HS-5 (cell line): ENCODE measurements at regions not wholly inside any gene's neighbourhood (a gene's known extent, or its start where the extent isn't known, plus 50 kb on each side); places are given as distances from the start of the nearest gene placed in this dataset.
A peak's percentile ranks its signal among the peaks of the same experiment; 100 is the strongest.
"Not testable (repeated sequence)": the region's sequence is repeated elsewhere in the genome, so short reads cannot be mapped to it uniquely, and the experiment has no call there.

Source experiments
- DNase-seq: peaks from one replicate; pipeline ENCODE4 v3.0.0-alpha.2; 2012; ENCODE audit warnings: low read depth

DNA sequence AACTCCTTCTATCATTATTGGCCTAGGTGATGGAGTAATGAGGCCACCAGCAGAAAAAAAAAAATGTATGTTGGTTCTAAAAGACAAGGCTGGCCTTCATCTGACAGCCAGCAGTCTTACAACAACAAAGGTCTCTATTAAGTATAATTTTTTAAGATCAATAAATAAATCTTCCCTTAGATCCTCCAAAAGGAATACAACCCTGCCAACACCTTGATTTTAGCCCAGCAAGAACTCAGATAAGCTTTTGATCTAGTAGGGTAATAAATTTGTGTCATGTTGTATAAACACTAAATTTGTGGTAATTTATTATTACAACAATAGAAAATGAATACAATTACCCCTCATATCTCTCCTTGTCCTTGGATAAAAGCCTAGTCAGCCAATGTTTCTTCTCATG is 633.2 kb upstream of the FAM174A start:
- no peak for DNase-seq

- DNase-seq, result peak; percentile 56
These were observed 634.8 kb upstream of the FAM174A start for GRCh38 chr5:99900302-99900852.

DNA sequence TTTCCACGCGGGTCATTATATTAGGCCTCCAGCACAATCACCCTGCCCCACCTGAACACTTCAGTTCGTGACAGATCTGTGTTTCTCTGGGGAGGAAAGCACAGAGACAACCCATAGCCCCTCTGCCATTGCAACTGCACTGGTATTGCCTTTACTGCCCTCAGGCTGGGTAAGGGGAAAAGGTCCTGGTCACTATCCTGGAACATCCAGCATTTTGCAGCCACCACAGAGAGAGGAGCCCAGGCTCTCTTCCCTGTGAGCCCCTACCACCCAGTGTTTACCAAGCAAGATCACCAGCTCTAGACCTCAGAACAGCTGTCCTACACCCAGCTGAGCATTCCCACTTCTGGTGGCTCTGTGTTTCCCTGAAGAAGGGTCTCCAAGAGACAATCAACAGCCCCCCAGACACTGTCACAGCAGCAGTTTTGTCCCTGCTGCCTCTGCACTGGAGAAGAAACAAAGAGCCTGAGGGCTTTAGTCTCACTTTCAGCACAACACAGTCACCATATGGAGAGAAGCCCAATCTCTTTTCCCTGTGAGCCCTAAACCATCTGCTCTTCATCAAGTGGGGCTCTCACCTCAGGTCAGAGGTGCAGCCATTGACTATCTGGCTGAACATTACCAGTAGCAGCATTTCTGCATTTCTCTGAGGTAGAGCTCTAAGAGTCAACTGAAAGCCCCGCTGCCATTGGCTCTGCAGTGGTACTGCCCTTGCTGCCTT is 655.2 kb upstream of the FAM174A start:
- no peak for DNase-seq

DNA sequence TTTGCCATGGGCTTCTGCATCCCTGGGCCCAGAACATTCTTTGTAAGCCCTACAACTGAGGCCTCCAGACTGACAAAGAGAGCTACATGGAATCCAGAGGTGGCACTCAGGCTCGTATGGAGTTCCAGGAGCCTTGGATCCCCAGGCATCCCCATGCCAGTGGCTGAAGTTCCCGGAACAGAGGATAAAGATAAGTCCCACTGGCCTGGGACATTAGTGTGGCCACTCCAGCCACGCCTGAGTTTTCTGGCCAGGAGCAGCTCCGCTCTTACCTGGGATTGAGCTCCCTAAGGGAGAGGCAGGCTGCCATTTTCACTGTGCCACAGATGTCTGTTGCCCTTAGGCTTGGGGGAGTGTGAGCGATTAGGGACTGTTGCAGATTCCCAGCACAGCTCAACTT is 656.3 kb upstream of the FAM174A start:
- no peak for DNase-seq

- no peak for DNase-seq
These were observed 668.4 kb upstream of the FAM174A start for GRCh38 chr5:99866740-99867139.

GRCh38 chr5:99865159-99865558 is 670.0 kb upstream of the FAM174A start:
- no peak for DNase-seq

DNA sequence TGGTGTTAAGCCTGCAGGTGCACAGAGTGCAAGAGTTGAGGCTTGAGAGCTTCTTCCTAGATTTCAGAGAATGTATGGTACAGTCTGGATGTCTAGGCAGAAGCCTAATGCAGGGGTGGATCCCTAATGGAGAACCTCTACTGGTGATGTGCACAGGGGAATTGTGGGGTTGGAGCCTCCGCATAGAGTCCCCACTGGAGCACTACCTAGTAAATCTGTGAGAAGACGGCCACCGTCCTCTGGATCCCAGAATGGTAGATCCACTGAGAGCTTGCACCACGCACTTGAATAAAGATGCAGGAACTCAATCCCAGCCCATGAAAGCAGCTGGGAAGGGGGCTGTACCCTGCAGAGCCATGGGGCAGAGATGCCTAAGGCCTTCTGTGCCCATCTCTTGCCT is 699.4 kb upstream of the FAM174A start:
- DNase-seq, result no peak

DNA sequence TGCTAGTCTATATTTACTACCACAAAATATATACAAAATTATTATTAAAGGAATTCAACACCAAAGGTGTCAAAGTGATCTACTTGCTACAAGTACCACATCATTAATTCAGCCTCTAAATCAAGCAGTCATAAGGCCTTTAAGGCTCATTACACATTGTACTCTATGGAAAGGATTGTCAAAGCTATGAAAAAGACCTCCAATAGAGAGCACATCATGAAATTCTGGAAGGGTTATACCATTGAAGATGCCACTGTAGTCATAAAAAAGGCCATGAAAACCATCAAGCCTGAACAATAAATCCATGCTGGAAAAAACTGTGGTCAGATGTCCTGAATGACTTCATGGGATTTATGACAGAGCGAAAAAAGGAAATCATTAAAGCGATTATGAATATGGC is 708.0 kb upstream of the FAM174A start:
- DNase-seq, result no peak

DNA sequence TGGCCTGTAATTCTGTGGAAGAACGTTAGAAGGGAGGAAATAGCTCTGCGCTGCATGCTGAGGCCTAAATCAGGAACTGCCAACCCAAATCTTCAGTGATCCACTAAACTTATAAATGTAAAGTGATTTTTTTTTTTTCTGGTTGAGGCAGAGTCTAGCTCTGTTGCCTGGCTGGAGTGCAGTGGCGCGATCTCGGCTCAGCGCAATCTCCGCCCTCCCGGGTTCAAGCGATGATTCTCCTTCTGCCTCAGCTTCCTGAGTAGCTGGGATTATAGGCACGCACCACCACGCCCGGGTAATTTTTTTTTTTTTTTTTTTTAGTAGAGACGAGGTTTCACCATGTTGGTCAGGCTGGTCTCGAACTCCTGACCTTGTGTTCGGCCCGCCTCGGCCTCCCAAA is 717.4 kb upstream of the FAM174A start:
- no peak for DNase-seq

- DNase-seq, result no peak
These were observed 720.7 kb upstream of the FAM174A start for GRCh38 chr5:99814321-99815063.

- no peak for DNase-seq
These were observed 726.4 kb upstream of the FAM174A start for GRCh38 chr5:99808657-99809230.

- no peak for DNase-seq
These were observed 727.8 kb upstream of the FAM174A start for GRCh38 chr5:99807346-99807745.

DNA sequence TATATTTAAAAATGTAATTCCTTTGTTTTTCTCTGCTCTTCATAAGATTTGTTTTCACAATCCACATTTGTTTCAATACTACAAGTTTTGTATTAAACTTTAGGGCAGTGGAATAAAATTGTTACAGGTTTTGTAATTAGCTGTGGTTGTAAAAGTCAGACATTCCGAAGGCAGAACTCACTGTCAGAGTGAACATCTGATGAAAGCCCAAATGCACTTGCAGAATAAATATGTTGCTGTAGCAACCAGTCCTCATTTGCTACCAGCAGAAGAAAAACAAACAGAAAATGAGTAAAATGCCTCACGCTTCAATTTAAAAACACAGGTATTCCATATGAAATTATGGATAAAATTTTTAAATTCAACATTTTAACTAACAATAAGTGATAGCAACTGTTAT is 740.1 kb upstream of the FAM174A start:
- no peak for DNase-seq

DNA sequence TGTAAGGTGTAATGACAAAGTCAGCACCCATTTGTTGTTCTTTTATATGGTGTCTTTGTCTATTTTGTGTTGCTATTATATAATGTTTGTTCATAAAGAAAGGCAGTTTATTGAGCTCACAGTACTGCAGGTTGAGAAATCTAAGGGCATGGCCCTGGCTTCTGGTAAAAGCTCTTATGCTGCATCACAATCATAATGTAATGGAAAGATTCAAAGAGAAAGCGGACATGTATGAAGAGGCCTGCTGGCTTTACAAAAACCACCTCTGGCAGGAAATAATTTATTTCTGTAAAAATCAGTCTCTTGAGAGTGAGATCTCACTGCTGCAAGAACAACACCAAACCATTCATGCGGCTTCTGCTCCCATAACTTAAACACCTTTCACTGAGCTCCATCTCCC is 746.7 kb upstream of the FAM174A start:
- DNase-seq, result no peak

DNA sequence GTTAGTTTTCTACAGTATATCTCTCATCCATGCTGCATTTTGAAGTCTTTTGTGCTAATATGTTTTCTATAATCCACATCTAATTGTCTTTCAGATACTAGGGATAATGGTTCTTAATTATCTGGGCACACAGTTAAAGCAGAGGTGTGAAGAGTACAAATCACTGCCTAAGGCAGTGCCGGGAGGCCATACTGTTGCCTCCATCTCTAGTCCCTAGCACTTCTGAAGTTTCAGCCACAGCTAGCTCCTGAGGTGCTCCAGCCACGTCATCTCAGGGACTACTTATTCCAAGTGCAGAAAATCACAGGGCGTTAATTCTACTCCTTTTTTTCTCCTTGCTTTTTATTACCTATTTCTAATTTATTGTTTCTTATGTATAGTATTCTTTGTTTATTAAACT is 760.0 kb upstream of the FAM174A start:
- no peak for DNase-seq

GRCh38 chr5:99773290-99773689 is 761.9 kb upstream of the FAM174A start:
- DNase-seq, result no peak

- DNase-seq, result no peak
These were observed 763.9 kb upstream of the FAM174A start for GRCh38 chr5:99771296-99771695.

- no peak for DNase-seq
These were observed 770.2 kb upstream of the FAM174A start for GRCh38 chr5:99765011-99765410.

- DNase-seq, result no peak
These were observed 772.0 kb upstream of the FAM174A start for GRCh38 chr5:99763021-99763774.

GRCh38 chr5:99747342-99747741 is 787.8 kb upstream of the FAM174A start:
- no peak for DNase-seq

DNA sequence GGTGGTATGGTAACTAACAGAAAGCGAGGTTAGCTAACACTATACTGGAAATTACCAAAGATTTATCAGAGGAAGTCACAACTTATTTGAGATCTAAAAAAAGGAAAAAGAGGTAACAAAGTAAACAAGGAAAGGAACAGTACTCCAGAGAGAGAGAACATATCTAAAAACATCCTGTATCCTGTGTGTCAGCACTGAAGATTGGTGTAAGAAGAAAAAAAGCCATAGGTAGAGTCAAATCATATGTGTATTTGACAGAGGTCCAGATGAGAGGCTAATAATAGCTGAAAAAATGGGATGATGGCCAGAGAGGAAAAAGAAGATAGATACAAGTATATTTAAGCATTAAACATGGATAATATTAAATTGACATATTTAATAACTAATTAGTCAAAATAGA is 802.0 kb upstream of the FAM174A start:
- not testable (repeated sequence) for DNase-seq

DNA sequence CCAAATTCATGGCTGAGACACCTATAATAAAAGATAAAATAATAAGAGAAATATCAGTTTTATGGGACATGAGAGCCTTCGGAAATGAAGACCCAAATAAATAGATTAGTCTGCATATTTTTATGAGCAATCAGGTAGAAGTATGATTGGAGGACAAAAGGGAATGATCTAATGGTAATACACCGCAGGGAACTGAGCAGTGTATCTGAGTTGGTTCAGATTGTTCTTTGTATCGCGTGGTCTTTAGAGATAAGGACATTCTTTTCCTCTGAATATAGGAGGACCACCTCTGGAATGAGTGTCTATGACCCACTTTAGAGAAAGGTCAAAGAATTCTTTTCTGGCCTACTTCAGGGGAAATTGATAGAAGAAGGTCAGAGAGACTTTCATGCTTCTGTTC is 801.8 kb upstream of the CHD1 start:
- not testable (repeated sequence) for DNase-seq
